ENCODE measurements at regions not wholly inside any gene's neighbourhood (a gene's known extent, or its start where the extent isn't known, plus 50 kb on each side); places are given as distances from the start of the nearest gene placed in this dataset.

DNA sequence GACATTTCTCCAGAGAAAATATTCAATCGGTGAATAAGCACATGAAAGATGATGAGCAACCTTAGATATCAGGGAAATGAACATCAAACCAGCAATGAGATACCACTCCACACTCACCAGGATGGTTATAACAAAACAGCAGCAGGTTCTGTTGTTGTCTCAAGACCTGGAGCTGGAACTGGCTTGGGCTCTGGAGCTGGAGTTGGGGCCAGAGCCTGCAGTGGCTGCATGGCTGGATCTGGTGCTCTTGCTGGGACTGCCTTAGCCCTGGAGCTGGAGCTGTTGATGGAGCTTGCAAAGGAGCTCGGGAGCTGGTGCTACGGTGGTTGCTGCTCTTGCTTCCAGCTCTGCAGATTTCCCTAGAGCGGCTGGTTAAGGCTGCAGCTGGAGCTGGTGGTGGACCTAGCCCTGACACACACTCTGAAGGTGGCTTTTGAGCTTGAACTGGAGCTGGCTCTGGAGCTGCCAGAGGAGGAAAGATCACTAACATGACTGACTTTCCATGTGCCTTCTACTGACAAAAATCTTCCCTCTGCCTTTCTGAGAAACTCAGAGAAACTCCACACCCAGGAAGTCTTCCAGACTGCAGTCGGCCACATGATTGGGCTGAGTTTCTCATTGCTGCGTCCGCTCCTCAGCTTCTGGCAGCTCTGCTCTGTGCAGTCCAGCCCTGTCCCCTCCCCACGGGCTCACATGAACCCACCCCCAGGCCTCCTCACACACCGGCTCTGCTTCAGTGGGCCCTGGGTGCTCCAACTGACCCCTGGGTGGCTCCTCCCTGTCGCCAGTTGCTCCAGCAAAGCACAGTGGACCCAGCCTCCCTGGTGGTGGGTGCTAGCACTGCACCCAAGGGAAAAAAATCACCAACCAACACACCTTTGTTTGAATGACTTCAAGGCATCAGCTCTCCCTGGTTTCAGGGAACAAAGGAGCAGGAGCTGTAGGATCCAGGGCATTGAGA, 139.1 kb upstream of the FMN2 start:
- Mint-ChIP-seq H3K27ac (ENCODE audit: unreplicated experiment) (no peak overlapping the region), H3K4me3 (no peak overlapping the region), H3K9me3 (no peaks in the 10 kb centered on the region), H3K4me1 (no peaks in the 10 kb centered on the region), H3K36me3 (ENCODE audit: low read depth) (no peaks in the 10 kb centered on the region), H3K27me3 (ENCODE audit: low read depth) (peaks cover 3% of the 10 kb centered on the region)
- DNase-seq (ENCODE audit: low read depth, low spot score): no peak
- TF ChIP-seq, protein P1, sequence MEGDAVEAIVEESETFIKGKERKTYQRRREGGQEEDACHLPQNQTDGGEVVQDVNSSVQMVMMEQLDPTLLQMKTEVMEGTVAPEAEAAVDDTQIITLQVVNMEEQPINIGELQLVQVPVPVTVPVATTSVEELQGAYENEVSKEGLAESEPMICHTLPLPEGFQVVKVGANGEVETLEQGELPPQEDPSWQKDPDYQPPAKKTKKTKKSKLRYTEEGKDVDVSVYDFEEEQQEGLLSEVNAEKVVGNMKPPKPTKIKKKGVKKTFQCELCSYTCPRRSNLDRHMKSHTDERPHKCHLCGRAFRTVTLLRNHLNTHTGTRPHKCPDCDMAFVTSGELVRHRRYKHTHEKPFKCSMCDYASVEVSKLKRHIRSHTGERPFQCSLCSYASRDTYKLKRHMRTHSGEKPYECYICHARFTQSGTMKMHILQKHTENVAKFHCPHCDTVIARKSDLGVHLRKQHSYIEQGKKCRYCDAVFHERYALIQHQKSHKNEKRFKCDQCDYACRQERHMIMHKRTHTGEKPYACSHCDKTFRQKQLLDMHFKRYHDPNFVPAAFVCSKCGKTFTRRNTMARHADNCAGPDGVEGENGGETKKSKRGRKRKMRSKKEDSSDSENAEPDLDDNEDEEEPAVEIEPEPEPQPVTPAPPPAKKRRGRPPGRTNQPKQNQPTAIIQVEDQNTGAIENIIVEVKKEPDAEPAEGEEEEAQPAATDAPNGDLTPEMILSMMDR (conservative IDR thresholded peaks at IDR 0.05): peak; percentile 57

DNA sequence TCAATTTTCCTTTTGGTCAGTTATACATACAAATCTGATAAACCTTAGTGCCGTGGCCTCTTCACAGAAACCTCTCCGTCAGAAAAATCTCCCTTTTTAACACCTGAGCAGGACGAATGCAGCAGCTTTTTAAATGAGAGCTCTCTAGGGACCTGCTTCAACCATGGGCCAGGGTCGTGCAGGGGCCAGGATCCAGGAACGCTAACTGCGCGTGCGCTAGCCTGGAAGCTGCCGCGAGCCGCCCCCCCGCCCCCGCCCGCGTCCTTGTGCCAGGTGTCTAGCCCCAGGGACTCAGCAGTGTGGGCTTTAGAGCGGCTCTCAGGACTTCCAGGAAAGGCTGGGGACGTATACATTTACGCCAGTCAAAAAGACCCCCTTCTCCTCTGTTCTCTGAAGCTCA, 136.8 kb upstream of the FMN2 start:
- no peaks in the 10 kb centered on the region for H3K9me3 Mint-ChIP-seq

DNA sequence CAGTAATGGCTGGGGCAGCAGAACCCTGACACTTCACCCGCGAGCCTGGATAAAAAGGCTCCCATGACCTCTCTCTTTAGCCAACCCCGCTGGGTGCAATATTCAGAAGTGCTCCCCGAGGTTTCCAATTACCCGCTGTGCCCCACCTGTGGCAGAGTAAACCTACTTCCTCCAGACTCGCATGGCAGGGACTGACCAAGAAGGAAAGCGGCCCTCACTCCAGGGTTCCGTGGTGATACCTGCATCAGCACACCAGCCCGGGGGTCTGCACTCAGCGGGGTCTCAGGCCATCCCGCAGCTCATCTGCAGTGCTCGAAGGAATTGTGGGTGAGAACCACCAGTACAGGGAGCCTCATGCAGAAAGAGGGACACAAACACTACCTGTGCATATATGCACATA, 136.3 kb upstream of the FMN2 start:
- no peak for DNase-seq (ENCODE audit: low read depth, low spot score)
- Mint-ChIP-seq H3K9me3 (no peaks in the 10 kb centered on the region), H3K36me3 (ENCODE audit: low read depth) (no peaks in the 10 kb centered on the region), H3K27ac (ENCODE audit: unreplicated experiment) (no peak overlapping the region), H3K27me3 (ENCODE audit: low read depth) (peaks cover 11% of the 10 kb centered on the region), H3K4me1 (no peaks in the 10 kb centered on the region), H3K4me3 (no peak overlapping the region)
- TF ChIP-seq, protein P1 (conservative IDR thresholded peaks at IDR 0.05): no peak

More for the DNA sequence above, 136.8 kb upstream of the FMN2 start:
- H3K27me3 Mint-ChIP-seq (ENCODE audit: low read depth): peaks cover 6% of the 10 kb centered on the region
- no peak overlapping the region for H3K4me3 Mint-ChIP-seq
- H3K27ac Mint-ChIP-seq (ENCODE audit: unreplicated experiment): no peak overlapping the region
- DNase-seq (ENCODE audit: low read depth, low spot score): no peak
- TF ChIP-seq, protein P1 (conservative IDR thresholded peaks at IDR 0.05): no peak
- no peaks in the 10 kb centered on the region for H3K4me1 Mint-ChIP-seq
- no peaks in the 10 kb centered on the region for H3K36me3 Mint-ChIP-seq (ENCODE audit: low read depth)

DNA sequence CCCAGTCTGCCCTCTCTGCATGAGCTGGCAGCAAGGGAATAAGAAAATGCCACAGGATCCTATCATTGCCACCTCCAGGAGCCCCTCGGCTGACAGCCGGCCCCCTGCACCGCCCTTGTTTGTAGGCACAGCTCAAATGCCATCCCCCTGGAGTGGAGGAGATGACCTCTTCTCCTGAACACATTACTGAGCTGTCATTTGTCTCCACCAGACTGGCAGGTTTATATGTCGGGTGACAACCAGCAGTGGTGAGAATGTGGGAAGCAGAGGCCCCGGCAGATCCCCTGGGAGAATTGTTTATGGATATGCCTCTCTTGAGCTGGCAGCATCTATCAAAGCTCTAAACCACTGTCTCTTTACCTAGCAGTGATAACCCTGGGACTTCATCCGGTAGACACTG, 135.4 kb upstream of the FMN2 start:
- Mint-ChIP-seq H3K36me3 (ENCODE audit: low read depth) (no peaks in the 10 kb centered on the region), H3K27ac (ENCODE audit: unreplicated experiment) (no peak overlapping the region), H3K4me3 (no peak overlapping the region), H3K9me3 (no peaks in the 10 kb centered on the region), H3K27me3 (ENCODE audit: low read depth) (peaks cover 13% of the 10 kb centered on the region), H3K4me1 (no peaks in the 10 kb centered on the region)
- DNase-seq (ENCODE audit: low read depth, low spot score): no peak
- TF ChIP-seq, protein P1 (conservative IDR thresholded peaks at IDR 0.05): no peak

DNA sequence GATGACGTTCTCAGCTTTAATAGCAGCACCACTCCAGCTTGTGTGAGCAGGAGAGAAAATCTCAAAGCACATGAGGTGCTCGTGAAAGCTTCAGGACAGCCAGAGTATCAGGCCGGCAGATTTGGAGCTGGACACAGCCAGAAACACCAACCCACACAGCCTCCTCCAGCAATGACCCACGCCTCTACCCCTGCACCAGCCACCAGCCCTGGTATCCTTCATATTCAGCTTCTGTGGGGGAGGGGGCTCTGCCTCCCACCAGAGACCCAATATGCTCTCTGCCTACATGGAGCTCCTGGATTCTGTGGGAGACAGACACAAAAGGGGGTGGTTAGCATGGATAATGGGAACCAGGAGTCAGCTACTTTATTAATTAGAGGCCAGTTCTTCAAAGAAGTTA, 133.6 kb upstream of the FMN2 start:
- no peak overlapping the region for H3K27ac Mint-ChIP-seq (ENCODE audit: unreplicated experiment)
- H3K4me1 Mint-ChIP-seq: no peaks in the 10 kb centered on the region
- H3K4me3 Mint-ChIP-seq: no peak overlapping the region
- H3K36me3 Mint-ChIP-seq (ENCODE audit: low read depth): no peaks in the 10 kb centered on the region
- no peak for DNase-seq (ENCODE audit: low read depth, low spot score)
- TF ChIP-seq, protein P1 (conservative IDR thresholded peaks at IDR 0.05): no peak
- no peaks in the 10 kb centered on the region for H3K9me3 Mint-ChIP-seq
- H3K27me3 Mint-ChIP-seq (ENCODE audit: low read depth): peaks cover 13% of the 10 kb centered on the region
